ENCODE measurements at regions not wholly inside any gene's neighbourhood (a gene's known extent, or its start where the extent isn't known, plus 50 kb on each side); places are given as distances from the start of the nearest gene placed in this dataset.
A peak's percentile ranks its signal among the peaks of the same experiment; 100 is the strongest.

GRCh38 chr6:21947731-21948386 lies 349.0 kb downstream of the PRL start:
- DNase-seq (ENCODE audit: low read depth, low spot score), result peak; percentile 13
- in situ Hi-C loops (cut with HindIII; ENCODE audit: low sequenced_read_pairs), result no loop called here

GRCh38 chr6:21949211-21949801 lies 347.5 kb downstream of the PRL start:
- TF ChIP-seq CTCF (IDR thresholded peaks at IDR 0.05; ENCODE audit: low read depth, low read length), result no peak

More at GRCh38 chr6:21947731-21948386, 349.0 kb downstream of the PRL start:
- H3K4me3 ChIP-seq (ENCODE audit: low read depth, low read length), result no peak overlapping the region
- no peak for TF ChIP-seq CTCF (IDR thresholded peaks at IDR 0.05; ENCODE audit: low read depth, low read length)

GRCh38 chr6:21952367-21952766 lies 344.5 kb downstream of the PRL start:
- no peak for TF ChIP-seq CTCF (IDR thresholded peaks at IDR 0.05; ENCODE audit: low read depth, low read length)
- no peak for DNase-seq (ENCODE audit: low read depth, low spot score)
- H3K4me3 ChIP-seq (ENCODE audit: low read depth, low read length), result no peak overlapping the region
- in situ Hi-C loops (cut with HindIII; ENCODE audit: low sequenced_read_pairs), result no loop called here

More at GRCh38 chr6:21949211-21949801, 347.5 kb downstream of the PRL start:
- in situ Hi-C loops (cut with HindIII; ENCODE audit: low sequenced_read_pairs), result no loop called here
- no peak for DNase-seq (ENCODE audit: low read depth, low spot score)
- H3K4me3 ChIP-seq (ENCODE audit: low read depth, low read length), result no peak overlapping the region

- TF ChIP-seq CTCF (IDR thresholded peaks at IDR 0.05; ENCODE audit: low read depth, low read length), result no peak
- peak; percentile 63 for DNase-seq (ENCODE audit: low read depth, low spot score)
- no peak overlapping the region for H3K4me3 ChIP-seq (ENCODE audit: low read depth, low read length)
- in situ Hi-C loops (cut with HindIII; ENCODE audit: low sequenced_read_pairs), result no loop called here
These were observed 342.7 kb downstream of the PRL start for GRCh38 chr6:21953831-21954801.

GRCh38 chr6:21955053-21955595 lies 341.7 kb downstream of the PRL start:
- DNase-seq (ENCODE audit: low read depth, low spot score), result no peak
- in situ Hi-C loops (cut with HindIII; ENCODE audit: low sequenced_read_pairs), result no loop called here
- no peak overlapping the region for H3K4me3 ChIP-seq (ENCODE audit: low read depth, low read length)
- TF ChIP-seq CTCF (IDR thresholded peaks at IDR 0.05; ENCODE audit: low read depth, low read length), result no peak

- H3K4me3 ChIP-seq (ENCODE audit: low read depth, low read length), result no peak overlapping the region
- in situ Hi-C loops (cut with HindIII; ENCODE audit: low sequenced_read_pairs), result no loop called here
- no peak for DNase-seq (ENCODE audit: low read depth, low spot score)
- TF ChIP-seq CTCF (IDR thresholded peaks at IDR 0.05; ENCODE audit: low read depth, low read length), result no peak
These were observed 340.9 kb downstream of the PRL start for GRCh38 chr6:21955951-21956350.
